Middle frontal gyrus (tissue), 1 donor: ENCODE measurements at regions not wholly inside any gene's neighbourhood (a gene's known extent, or its start where the extent isn't known, plus 50 kb on each side); places are given as distances from the start of the nearest gene placed in this dataset.

Experiments
- DNase-seq: peaks from one replicate; pipeline ENCODE4 v3.0.0-alpha.2; 2015; ENCODE audit warnings: low spot score; ENCODE audit errors: extremely low spot score

DNA sequence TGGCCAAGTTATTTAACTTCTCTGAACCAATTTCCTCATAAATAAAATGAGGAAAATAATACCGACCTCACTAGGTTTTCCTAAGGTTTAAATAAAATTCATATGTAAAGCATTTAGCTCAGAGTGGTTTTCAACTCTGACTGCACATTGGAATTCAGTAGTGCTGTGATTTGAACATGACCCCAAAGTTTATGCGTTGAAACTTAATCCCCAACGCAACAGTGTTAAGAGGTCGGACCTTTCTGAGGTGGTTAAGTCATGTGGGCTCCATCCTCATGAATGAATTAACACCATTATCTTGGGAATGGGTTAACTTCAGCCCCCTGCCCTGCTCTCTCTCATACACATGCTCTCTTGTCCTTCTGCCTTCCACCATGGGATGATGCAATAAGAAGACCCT lies 322.2 kb downstream of the AASDHPPT start:
- no peak for DNase-seq

DNA sequence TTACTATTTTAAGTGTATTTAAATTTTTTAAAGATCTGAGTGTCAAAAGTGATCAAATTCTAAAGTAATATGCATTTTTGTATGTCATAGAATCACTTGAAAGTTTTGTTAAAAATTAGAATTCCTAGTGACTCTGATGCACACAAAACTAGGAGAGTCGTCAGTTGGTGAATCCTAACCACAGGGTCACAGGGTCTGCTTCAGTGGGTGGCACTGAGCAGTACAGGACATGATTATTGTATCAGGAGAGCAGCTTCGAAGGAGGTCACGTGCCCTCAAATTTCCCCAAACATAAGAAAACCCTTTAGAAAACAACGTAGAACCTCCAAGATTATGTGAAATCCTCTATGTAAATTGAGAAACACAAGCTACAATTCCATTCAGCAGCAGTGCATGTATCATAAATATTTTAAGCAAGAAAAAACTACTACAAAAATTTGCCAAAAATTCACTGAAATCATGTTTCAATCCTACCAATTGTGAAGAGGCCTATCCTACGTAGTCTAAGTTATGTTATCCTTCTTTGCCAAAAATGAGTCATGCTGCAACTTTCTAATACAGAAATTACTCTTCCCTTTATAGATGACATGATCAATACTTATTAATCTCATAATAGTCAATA lies 323.6 kb downstream of the AASDHPPT start:
- DNase-seq, result no peak

DNA sequence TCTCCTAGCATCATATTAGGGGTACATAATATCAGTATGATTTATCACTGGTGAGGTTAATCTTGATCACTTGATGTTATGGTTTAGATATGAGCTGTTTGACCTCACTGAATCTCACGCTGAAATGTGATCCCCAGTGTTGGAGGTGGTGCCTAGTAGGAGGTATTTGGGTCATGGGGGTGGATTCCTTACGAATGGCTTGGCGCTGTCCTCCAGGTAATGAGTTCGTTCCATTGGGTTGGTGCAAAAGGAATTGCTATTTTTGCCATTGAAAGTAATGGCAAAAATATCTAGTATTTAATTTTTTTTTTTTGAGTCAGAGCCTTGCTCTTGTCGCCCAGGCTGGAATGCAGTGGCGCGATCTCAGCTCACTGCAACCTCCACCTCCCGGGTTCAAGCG lies 326.3 kb downstream of the AASDHPPT start:
- DNase-seq, result no peak

DNA sequence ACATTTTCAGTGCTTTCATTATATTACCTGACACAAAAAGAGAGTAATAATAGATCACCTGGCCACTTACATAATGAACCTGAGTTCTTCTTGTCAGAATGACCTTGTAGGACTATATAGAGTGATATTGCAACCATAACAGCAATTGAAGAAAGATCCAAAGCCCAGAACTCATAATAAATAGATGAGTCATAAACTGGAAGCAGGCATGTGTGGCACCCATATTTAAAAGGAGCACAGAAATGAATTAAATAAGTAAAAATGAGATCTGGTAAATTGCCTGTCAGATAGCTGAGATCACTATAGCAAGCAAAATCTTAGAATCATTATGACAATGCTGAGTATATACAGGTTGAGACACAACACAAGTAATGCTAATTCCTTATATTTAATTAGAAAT lies 331.8 kb downstream of the AASDHPPT start:
- no peak for DNase-seq

DNA sequence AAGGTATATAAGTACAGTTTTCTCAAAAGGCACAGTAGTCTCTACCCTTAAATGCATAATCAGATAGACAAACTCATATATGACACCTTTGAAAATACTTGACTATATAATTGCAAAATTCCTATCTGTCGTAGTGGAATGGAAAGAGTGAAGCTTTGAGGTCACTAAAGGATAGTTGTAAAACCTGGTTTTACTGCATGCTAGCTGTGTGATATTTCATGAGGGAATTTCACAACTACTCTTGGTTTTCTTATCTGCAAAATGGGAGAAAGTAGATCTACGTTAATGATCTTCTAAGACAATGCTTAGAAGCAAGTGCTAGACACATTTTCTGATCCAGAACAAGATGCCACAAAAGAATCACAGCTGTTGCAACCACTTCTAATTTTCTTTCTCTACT lies 332.2 kb downstream of the AASDHPPT start:
- DNase-seq, result no peak

DNA sequence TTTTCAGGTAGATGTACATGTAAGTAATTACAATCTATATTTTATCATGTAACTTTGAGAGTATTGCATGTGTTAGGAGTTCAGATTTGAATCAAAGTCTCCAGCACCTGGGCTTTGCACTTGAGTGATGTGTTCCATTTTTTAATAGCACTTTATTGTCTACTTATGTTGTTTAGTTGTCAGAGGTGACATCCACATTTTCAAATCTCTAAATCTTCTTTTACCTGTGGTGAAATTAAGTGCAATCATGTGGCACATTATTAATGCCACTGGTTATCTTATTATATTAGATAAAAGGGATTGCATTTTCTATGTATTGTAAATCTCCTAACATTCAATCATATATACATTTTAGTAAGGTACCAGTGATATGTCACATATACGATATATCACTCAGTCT lies 333.4 kb downstream of the AASDHPPT start:
- no peak for DNase-seq

DNA sequence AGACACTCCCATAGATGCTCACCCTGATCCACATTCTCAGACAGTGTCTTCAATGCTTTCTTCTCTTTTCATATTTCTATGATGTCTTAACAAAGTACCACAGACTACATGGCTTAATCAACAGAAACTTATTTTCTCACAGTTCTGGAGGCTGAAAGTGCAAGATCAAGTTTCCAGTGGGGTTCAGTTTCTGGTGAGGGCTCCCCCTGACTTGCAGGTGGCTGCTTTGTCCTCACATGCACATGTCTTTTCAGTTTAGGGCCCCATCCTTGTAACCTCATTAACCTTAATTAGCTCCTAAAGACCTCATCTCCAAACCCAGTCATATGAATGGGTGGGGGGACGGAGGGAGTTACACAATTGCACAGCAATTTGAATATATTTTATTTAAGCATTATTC lies 335.8 kb downstream of the AASDHPPT start:
- no peak for DNase-seq

DNA sequence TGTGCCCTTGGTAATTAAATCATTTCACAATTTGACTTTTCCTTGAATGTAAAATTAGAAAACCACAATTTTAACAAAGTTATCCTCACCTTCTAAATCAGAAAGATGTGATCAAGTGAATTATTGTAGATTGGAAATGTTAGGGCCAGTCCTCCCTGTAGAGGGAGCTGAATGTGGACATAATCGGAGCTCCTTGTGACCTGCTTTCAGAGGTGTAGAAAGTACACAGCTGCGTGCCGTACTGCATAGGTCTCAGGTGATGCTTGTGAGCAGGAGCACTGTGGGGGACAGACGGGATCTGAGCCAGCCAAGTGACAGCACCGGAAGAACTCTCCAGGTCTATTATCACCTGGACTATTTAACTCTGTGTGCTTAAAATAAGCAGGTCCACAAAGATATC lies 338.0 kb downstream of the AASDHPPT start:
- DNase-seq, result no peak

DNA sequence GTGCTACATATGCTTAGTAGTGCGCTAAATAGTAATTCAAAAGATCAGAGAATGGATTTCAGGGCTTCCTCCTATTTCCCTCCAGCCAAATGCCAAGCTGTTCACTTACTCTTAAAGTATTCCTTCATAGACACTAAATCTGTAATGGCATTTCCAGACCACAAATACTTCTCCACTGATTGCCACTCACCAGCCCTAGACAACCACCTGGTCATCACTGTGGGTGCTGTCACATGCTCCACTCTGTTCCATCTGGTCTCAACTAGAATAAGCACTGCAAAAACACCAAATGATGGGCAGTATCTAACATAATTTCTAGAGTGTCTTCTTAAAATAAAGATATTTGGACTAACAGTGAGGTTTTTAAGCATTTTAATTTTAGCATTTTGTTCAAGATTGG lies 341.3 kb downstream of the AASDHPPT start:
- DNase-seq, result no peak

DNA sequence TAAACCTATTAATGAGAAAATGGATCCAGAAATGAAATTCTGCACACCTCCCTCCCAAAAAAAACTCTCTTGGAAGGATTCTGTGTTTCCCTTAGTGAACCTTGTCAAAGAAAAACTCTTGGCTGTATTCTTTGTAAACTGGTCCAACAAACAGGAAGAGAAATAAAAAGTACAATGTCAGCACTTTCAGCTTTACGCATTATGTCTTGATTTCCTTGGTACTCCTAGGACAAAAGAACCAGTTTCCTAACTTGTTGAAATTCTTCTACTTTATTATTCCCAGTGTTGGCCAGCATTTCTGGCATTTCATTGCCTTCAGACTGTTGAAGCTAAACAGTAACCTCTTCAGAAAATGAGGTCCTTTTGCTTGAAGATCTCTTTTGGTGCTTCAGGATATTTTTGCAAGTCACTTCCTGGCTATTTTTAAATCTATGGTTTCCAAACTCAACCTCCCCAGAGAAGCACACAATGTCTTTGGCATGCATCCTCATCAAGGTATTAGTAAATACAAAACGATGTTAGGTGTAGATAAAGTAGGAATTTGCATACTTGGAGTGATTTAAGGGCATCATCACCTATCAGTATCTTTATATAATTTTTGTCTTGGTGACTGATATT lies 342.7 kb downstream of the AASDHPPT start:
- DNase-seq, result no peak

DNA sequence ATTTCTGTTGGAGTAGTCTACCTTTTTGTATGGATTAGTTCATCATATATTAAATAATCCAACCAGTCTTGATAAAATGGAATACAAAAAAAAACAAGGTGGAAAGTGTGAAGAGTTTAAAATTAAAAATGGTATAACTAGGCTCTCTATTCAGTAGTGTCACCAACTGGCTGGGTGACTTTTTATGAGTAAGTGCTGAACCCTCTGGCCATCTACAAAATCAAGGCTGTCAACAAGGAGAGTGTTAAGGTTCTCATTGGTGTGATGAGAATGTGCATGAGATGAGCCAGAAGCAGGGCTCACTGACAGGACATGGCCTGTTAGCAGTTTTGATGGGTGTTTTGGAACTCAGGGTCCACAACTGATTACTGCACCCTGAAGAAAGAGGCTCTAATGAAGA lies 343.2 kb downstream of the AASDHPPT start:
- no peak for DNase-seq

DNA sequence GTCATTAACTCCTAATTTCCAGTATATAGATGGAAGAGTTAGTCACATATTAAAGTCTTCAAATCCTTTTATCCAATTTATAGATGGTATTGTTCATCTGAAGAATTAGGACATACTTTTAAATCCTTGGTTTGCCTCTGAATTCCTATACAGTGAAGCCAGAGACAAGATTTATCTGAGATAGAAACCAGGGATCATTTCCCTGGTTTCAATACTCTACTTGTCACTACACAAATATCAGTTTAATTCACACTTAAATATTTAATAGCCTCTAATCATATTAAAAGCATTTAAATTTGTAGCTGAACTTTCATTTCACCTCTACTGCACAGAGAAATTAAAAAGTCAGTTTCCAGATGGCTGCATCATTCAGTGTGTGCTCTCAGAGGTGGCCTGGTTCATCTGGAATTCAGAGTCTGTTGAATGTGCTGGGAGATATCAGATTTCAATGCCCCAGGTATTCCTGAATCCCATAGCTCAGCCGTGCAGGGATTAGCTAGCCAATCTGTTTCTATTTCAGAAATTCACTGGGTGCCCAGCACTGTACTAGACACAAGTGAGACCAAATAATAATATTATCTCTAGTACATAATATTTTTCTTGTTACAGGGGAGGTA lies 344.3 kb downstream of the AASDHPPT start:
- no peak for DNase-seq

DNA sequence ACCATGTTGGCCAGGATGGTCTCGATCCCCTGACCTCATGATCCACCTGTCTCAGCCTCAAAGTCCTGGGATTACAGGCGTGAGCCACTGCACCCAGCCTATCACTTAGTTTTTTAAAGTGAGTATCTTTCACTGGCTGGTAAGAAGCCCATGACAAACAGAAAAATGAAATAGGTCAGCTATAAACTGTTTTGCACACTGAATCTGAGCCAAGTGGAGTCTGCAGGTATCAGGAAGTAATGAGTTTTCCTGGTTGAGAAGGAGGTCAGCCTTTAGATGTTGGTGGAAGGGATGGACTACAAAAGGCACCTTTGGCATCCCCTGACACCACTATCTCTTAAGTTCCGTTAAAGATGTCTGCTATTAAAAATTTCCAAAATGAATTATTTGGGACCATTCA lies 345.1 kb downstream of the AASDHPPT start:
- no peak for DNase-seq

DNA sequence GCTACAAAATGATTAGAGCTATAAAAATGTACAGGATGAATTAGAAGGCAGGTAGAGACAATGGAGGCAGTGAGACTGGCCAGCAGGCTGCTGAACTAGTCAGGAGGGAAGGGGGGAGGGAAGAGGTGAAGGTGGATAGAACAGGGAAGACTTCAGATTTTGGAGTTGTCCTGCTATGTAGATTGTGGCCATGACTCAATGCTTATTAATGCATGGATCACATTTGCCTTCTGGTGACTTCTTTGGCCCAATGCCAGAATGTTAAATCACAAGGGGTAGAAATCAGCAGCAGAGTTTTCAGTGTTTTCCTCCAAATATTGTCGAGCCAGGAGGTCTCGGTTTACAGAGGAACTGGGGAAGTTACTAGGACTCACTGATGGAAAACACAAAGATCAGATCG lies 346.6 kb downstream of the AASDHPPT start:
- DNase-seq, result no peak

DNA sequence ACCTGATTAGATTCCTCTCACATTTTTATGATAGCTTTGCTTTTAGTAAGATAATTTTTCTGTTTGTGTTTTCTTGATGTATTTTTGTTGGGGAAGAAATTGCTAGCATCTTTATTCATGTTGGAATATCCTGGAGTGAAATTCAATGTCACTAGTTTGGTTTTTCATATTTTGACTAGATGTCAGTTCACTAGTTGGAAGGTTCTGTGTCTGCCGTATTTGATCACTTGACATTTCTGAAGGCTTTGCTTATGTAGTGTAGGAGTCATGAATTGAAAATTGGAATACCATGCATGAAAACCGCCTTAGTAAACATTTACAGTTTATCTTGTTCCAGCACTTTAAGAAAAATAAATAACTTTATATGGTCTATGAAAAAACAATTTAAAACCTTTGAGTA lies 348.4 kb downstream of the AASDHPPT start:
- no peak for DNase-seq

DNA sequence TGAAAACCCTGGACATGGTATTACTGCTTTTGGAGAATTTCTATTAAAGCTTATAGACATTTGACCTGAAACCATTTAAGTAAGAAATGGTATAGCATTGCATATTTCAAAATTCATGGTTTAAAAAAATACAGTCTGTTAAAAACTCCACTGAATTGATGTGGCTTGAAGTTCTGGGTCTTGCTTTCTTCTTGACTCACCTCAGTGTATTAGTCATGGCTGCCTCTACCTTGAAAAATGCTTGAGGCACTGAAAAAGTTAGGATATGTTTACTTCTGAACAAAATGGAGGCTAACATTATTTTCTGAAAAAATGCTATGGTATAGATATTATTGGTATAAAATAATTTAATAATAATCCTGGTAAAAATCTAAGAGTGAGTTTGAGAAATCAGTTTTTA lies 349.2 kb downstream of the AASDHPPT start:
- no peak for DNase-seq

DNA sequence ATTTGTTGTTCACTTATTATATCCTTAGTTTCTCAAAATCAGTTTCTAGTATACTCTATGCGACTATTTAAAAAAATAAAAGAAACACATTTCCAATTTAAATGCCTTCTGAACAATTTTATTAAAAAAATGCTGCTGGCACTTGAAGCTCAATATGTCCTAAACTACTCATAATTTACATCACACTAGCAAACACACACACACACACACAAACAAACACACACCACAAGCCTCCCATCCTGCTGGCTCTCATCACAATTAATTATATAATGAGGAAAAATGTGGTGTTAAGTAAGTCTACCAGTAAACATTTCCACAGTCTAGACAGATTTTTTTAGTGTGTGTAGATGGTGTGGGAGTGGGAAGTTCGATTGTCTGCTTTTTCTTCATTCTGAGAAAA lies 350.3 kb downstream of the AASDHPPT start:
- no peak for DNase-seq

DNA sequence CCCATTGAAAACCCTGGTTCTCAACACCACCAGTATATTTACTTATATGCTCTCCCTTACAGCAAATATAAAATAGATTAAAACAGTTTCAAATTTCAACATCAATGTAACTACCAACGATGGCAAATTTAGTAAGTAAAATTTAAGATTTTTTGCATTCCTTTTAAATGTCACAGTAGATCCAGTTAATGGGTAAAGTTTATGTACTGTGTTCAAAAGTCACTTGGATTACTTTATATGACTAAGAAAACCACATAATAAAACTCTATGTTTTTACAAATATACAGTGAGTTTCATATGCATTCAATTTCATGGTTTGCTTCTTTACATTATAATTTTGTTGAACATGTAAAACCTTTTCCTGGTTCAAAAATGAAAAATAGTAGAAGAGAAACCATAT lies 364.6 kb downstream of the AASDHPPT start:
- no peak for DNase-seq

DNA sequence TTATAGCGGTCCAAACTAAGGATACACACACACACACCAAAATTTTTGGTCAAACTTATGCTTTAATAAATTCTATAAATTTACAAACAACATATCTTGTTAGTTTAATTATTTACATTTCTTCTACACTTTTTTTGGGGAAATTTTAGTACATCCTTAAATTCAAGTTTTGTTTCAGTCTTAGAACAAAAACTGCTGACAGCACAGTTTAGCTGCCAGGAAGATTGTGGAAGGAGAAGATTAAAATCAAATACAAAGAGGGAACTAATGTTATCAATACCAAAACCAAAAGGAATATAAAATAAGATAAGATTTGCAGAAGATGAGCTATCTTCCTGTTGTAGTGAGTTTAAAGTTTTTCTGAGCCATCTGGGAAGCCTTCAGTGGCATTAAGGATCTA lies 368.8 kb downstream of the AASDHPPT start:
- DNase-seq, result no peak

DNA sequence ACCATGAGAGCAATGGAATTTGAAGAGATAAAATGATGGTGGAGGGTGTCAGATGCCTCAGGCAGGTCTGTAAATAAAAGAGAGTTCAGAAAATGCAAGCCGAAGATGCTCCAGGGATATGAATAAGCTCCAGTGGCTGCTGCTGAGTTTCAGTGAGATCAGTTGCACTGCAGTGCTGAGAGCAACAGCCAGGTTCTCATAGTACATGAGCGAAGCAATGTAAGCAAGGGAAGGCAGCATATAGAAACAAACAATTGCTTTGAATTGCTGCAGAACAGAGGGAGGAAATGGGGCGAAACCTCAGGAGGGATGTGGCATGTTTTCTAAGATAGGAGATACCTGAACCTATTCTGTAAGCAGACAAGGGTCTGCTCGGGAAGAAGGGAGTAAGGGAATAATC lies 369.5 kb downstream of the AASDHPPT start:
- DNase-seq, result no peak

DNA sequence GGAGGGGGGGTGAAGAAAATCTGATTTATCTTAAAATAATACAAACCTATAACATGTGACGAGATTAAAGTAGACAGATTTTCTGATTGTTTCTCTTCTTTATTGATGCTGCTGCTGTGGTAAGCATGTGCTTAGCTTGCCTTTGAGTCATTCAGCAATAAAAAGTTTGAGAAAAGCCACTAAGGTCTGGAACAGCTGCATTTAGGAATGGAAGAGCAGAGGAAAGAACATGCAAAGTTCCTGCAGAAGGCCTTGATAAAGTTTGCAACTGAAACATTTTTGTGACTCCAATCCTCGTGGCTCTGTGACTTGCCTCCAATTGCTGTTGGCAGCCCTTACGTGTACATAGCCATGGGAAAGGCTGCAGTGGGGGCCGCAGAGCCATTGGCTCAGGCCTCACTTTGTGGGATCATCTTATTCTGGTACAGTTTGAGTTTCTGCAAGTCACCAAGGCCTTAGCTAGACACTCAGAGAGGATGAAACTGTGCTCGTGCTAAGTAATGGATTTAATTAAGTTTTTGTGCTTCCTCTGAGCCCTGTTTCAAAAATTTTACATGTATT lies 370.2 kb downstream of the AASDHPPT start:
- DNase-seq, result no peak

DNA sequence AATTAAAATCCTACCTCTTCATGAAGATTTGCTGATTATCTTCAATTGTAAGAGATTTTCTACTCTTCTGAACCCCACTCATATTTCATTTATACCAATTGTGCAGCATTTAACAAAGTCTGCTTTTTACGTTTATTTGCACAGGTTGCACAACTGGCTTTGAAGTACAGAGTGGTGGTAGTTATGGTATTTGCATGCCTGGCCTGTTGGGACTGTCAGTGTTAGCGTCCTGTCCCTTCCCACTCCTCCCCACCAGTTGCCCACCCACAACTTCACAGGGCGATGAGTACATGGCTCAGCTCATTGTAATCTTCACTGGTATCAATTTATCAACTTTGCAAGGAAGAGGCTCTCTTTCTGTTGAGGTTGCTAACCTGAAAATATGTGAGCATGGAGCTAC lies 372.3 kb downstream of the AASDHPPT start:
- DNase-seq, result no peak
